GM23338 (cell line): ENCODE measurements at regions not wholly inside any gene's neighbourhood (a gene's known extent, or its start where the extent isn't known, plus 50 kb on each side); places are given as distances from the start of the nearest gene placed in this dataset.

Experiments used
- ATAC-seq: fragments of 200-7000 bp; cut with Tn5 transposase; 3 replicates; pipeline ENCODE4 v1.9.1; 2020
- DNase-seq: peaks from one replicate; pipeline ENCODE4 v3.0.0-alpha.2; 2015; ENCODE audit warnings: low spot score
- H2AFZ ChIP-seq: fragments of 200-600 bp; sonication (generic); 2 replicates; pipeline ENCODE4 v1.8.0; 2016; ENCODE audit warnings: antibody characterized with exemption, mild to moderate bottlenecking, moderate library complexity
- H3F3A ChIP-seq: fragments of 200-600 bp; sonication (generic); replicated peaks from 2 replicates; pipeline ENCODE4 v1.8.0; 2017; ENCODE audit warnings: antibody characterized with exemption, mixed run types, low read depth
- H3K27ac ChIP-seq: fragments of 200-600 bp; sonication (generic); 2 replicates; pipeline ENCODE4 v1.6.1; 2016; ENCODE audit warnings: low read depth
- H3K27me3 ChIP-seq: fragments of 200-600 bp; sonication (generic); 2 replicates; pipeline ENCODE4 v1.8.0; 2016; ENCODE audit warnings: mild to moderate bottlenecking, mixed run types, moderate library complexity; ENCODE audit not compliant: insufficient read depth
- H3K36me3 ChIP-seq: fragments of 200-600 bp; sonication (generic); 2 replicates; pipeline ENCODE4 v1.8.0; 2016; ENCODE audit warnings: mild to moderate bottlenecking; ENCODE audit not compliant: insufficient read depth
- H3K4me1 ChIP-seq: fragments of 200-600 bp; sonication (generic); 2 replicates; pipeline ENCODE4 v1.8.0; 2016; ENCODE audit warnings: mild to moderate bottlenecking, moderate library complexity; ENCODE audit not compliant: insufficient read depth
- H3K4me2 ChIP-seq: fragments of 200-600 bp; sonication (generic); 2 replicates; pipeline ENCODE4 v1.7.1; 2017; ENCODE audit warnings: mixed run types
- H3K4me3 ChIP-seq: fragments of 200-600 bp; sonication (generic); 2 replicates; pipeline ENCODE4 v1.6.1; 2016; ENCODE audit warnings: mixed run types
- H3K79me2 ChIP-seq: fragments of 200-600 bp; sonication (generic); replicated peaks from 2 replicates; pipeline ENCODE4 v1.8.0; 2017; ENCODE audit warnings: mild to moderate bottlenecking; ENCODE audit not compliant: insufficient read depth
- H3K9me2 ChIP-seq: fragments of 200-600 bp; sonication (generic); 2 replicates; pipeline ENCODE4 v1.8.0; 2017; ENCODE audit not compliant: insufficient read depth
- H4K20me1 ChIP-seq: fragments of 200-600 bp; sonication (generic); replicated peaks from 2 replicates; pipeline ENCODE4 v1.8.0; 2017; ENCODE audit warnings: mild to moderate bottlenecking; ENCODE audit not compliant: insufficient read depth
- H3K27ac Mint-ChIP-seq: 2 replicates; pipeline ENCODE4 v1.8.0; 2020; ENCODE audit warnings: inconsistent platforms, mild to moderate bottlenecking, moderate library complexity, mixed read lengths
- H3K27me3 Mint-ChIP-seq: 3 replicates; pipeline ENCODE4 v1.8.0; 2022; ENCODE audit warnings: low read depth, mild to moderate bottlenecking, moderate library complexity, mixed read lengths, inconsistent platforms; ENCODE audit not compliant: insufficient read depth, poor library complexity
- H3K36me3 Mint-ChIP-seq: 3 replicates; pipeline ENCODE4 v1.8.0; 2021; ENCODE audit warnings: low read depth, mild to moderate bottlenecking, inconsistent platforms, moderate library complexity, mixed read lengths
- H3K4me1 Mint-ChIP-seq: 3 replicates; pipeline ENCODE4 v1.8.0; 2020; ENCODE audit warnings: mild to moderate bottlenecking, inconsistent platforms, mixed read lengths
- H3K4me3 Mint-ChIP-seq: 3 replicates; pipeline ENCODE4 v1.8.0; 2021; ENCODE audit warnings: moderate library complexity, mild to moderate bottlenecking, inconsistent platforms, mixed read lengths
- H3K9me3 Mint-ChIP-seq: 3 replicates; pipeline ENCODE4 v1.8.0; 2020; ENCODE audit warnings: moderate library complexity, mild to moderate bottlenecking, inconsistent platforms, mixed read lengths
- CREB1 ChIP-seq: fragments of 250-450 bp; sonication (Bioruptor Pico); IDR thresholded peaks from 2 replicates; pipeline ENCODE4 v1.5.0; 2020; ENCODE audit warnings: low read depth, mild to moderate bottlenecking, moderate library complexity
- EZH2 ChIP-seq: fragments of 200-600 bp; sonication (generic); IDR thresholded peaks from one replicate; pipeline ENCODE4 v1.8.0; 2017; ENCODE audit warnings: antibody characterized with exemption, mild to moderate bottlenecking, low read depth; ENCODE audit not compliant: unreplicated experiment
- EZH2phosphoT487 ChIP-seq: fragments of 200-600 bp; sonication (generic); IDR thresholded peaks from one replicate; pipeline ENCODE4 v1.8.1; 2018; ENCODE audit warnings: antibody characterized with exemption; ENCODE audit not compliant: unreplicated experiment
- JUNB ChIP-seq: IDR thresholded peaks from one replicate; pipeline ENCODE4 v1.6.1; 2016; ENCODE audit warnings: antibody characterized with exemption; ENCODE audit not compliant: unreplicated experiment
- POLR2AphosphoS5 ChIP-seq: IDR thresholded peaks from 2 replicates; pipeline ENCODE4 v1.6.1; 2016; ENCODE audit warnings: antibody characterized with exemption, low read depth
- REST ChIP-seq: IDR thresholded peaks from one replicate; pipeline ENCODE4 v1.6.1; 2018; ENCODE audit warnings: antibody characterized with exemption; ENCODE audit not compliant: unreplicated experiment
- STAT1 ChIP-seq: IDR thresholded peaks from one replicate; pipeline ENCODE4 v1.6.1; 2016; ENCODE audit warnings: antibody characterized with exemption; ENCODE audit not compliant: unreplicated experiment
- ZNF462 ChIP-seq: fragments of 250-450 bp; sonication (Bioruptor Pico); IDR thresholded peaks from 2 replicates; pipeline ENCODE4 v1.5.0; 2020; ENCODE audit warnings: mild to moderate bottlenecking, moderate library complexity

GRCh38 chr2:23231865-23232264, 153.1 kb upstream of the KLHL29 start (continued):
- TF ChIP-seq ZNF462 (CRISPR knock-in tag) (no peak), EZH2phosphoT487 (no peak), JUNB (no peak), POLR2AphosphoS5 (no peak), STAT1 (no peak), CREB1 (CRISPR knock-in tag) (no peak), EZH2 (no peak)

GRCh38 chr2:23235292-23235691, 149.7 kb upstream of the KLHL29 start:
- H3K9me3 Mint-ChIP-seq = peaks cover 11% of the 10 kb centered on the region; the same call in 2 of the 3 replicates
- Histone ChIP-seq H3K4me1 (peaks cover 4% of the 10 kb centered on the region; the same call in 1 of the 2 replicates), H3K27ac (no peak overlapping the region), H2AFZ (no peak overlapping the region), H3F3A (no peaks in the 10 kb centered on the region), H3K9me2 (0 out of 2 replicates have a peak, but pooled peaks cover 3% of the 10 kb centered on the region), H4K20me1 (no peaks in the 10 kb centered on the region), H3K36me3 (no peaks in the 10 kb centered on the region), H3K4me3 (no peak overlapping the region), H3K4me2 (no peak overlapping the region), H3K27me3 (no peaks in the 10 kb centered on the region), H3K79me2 (no peaks in the 10 kb centered on the region)
- DNase-seq = no peak
- no peak overlapping the region for H3K27ac Mint-ChIP-seq
- H3K4me1 Mint-ChIP-seq = peaks cover 5% of the 10 kb centered on the region
- H3K4me3 Mint-ChIP-seq = no peak overlapping the region
- no peak for ATAC-seq
- peaks cover 13% of the 10 kb centered on the region; the same call in 2 of the 3 replicates for H3K36me3 Mint-ChIP-seq
- peaks cover 11% of the 10 kb centered on the region for H3K27me3 Mint-ChIP-seq
- no peak for TF ChIP-seq REST
- no peak for TF ChIP-seq EZH2
- no peak for TF ChIP-seq EZH2phosphoT487
